ENCODE measurements at regions not wholly inside any gene's neighbourhood (a gene's known extent, or its start where the extent isn't known, plus 50 kb on each side); places are given as distances from the start of the nearest gene placed in this dataset.
A peak's percentile ranks its signal among the peaks of the same experiment; 100 is the strongest.

GRCh38 chrX:115491766-115492165, 69.2 kb upstream of the PLS3 start:
- no peak for DNase-seq (ENCODE audit: low read depth)

- no peak for DNase-seq (ENCODE audit: low read depth)
Observed at GRCh38 chrX:115493015-115493414, 68.0 kb upstream of the PLS3 start.

- peak; percentile 7 for DNase-seq (ENCODE audit: low read depth)
Observed at GRCh38 chrX:115494161-115494560, 66.8 kb upstream of the PLS3 start.

- DNase-seq (ENCODE audit: low read depth), result peak; percentile 28
Observed at GRCh38 chrX:115499112-115499805, 61.7 kb upstream of the PLS3 start.

GRCh38 chrX:115503099-115503498, 57.9 kb upstream of the PLS3 start:
- peak; percentile 12 for DNase-seq (ENCODE audit: low read depth)

GRCh38 chrX:115504167-115504566, 56.8 kb upstream of the PLS3 start:
- no peak for DNase-seq (ENCODE audit: low read depth)

Measured in M059J (cell line).